Neural progenitor cell (in vitro differentiated cells): ENCODE measurements at regions not wholly inside any gene's neighbourhood (a gene's known extent, or its start where the extent isn't known, plus 50 kb on each side); places are given as distances from the start of the nearest gene placed in this dataset.

ENCODE experiments used
- DNase-seq: peaks from one replicate; pipeline ENCODE4 v3.0.0-alpha.2; 2016; ENCODE audit warnings: low spot score
- H2AFZ ChIP-seq: fragments of 200-600 bp; sonication (generic); replicated peaks from 2 replicates; pipeline ENCODE4 v1.6.1; 2016; ENCODE audit warnings: antibody characterized with exemption
- H3F3A ChIP-seq: fragments of 200-600 bp; sonication (generic); 2 replicates; pipeline ENCODE4 v1.6.1; 2016; ENCODE audit warnings: antibody characterized with exemption, low read depth
- H3K27ac ChIP-seq: fragments of 200-600 bp; sonication (generic); 2 replicates; pipeline ENCODE4 v1.5.1; 2016; ENCODE audit warnings: mild to moderate bottlenecking
- H3K27me3 ChIP-seq: fragments of 200-600 bp; sonication (generic); 2 replicates; pipeline ENCODE4 v1.6.1; 2016; ENCODE audit warnings: mild to moderate bottlenecking, moderate library complexity
- H3K36me3 ChIP-seq: fragments of 200-600 bp; sonication (generic); 2 replicates; pipeline ENCODE4 v1.5.1; 2016
- H3K4me1 ChIP-seq: fragments of 200-600 bp; sonication (generic); 2 replicates; pipeline ENCODE4 v1.6.1; 2016; ENCODE audit warnings: mixed run types
- H3K4me2 ChIP-seq: fragments of 200-600 bp; sonication (generic); 2 replicates; pipeline ENCODE4 v1.6.1; 2016
- H3K4me3 ChIP-seq: fragments of 200-600 bp; sonication (generic); 2 replicates; pipeline ENCODE4 v1.5.1; 2016
- H3K79me2 ChIP-seq: fragments of 200-600 bp; sonication (generic); 2 replicates; pipeline ENCODE4 v1.6.1; 2016; ENCODE audit warnings: low read depth
- H3K9ac ChIP-seq: fragments of 200-600 bp; sonication (generic); 2 replicates; pipeline ENCODE4 v1.6.1; 2016
- H3K9me3 ChIP-seq: fragments of 200-600 bp; sonication (generic); 2 replicates; pipeline ENCODE4 v1.5.1; 2016; ENCODE audit warnings: low read depth
- H4K20me1 ChIP-seq: fragments of 200-600 bp; sonication (generic); 2 replicates; pipeline ENCODE4 v1.6.1; 2016; ENCODE audit warnings: low read depth
- H3K27ac Mint-ChIP-seq: 3 replicates; pipeline ENCODE4 v1.8.0; 2021; ENCODE audit warnings: mixed read lengths
- H3K27me3 Mint-ChIP-seq: 2 replicates; pipeline ENCODE4 v1.8.0; 2022; ENCODE audit warnings: low read depth, mild to moderate bottlenecking, inconsistent platforms, moderate library complexity, mixed read lengths; ENCODE audit not compliant: insufficient read depth
- H3K36me3 Mint-ChIP-seq: 3 replicates; pipeline ENCODE4 v1.8.0; 2021; ENCODE audit warnings: mixed read lengths
- H3K4me1 Mint-ChIP-seq: 3 replicates; pipeline ENCODE4 v1.8.0; 2021; ENCODE audit warnings: mixed read lengths
- H3K4me3 Mint-ChIP-seq: 3 replicates; pipeline ENCODE4 v1.8.0; 2021; ENCODE audit warnings: mild to moderate bottlenecking, moderate library complexity, mixed read lengths
- H3K9me3 Mint-ChIP-seq: 3 replicates; pipeline ENCODE4 v1.8.0; 2020; ENCODE audit warnings: mixed read lengths
- EZH2 ChIP-seq: fragments of 200-600 bp; sonication (generic); IDR thresholded peaks from 2 replicates; pipeline ENCODE4 v1.6.1; 2017; ENCODE audit warnings: antibody characterized with exemption, mild to moderate bottlenecking, moderate library complexity
- EZH2phosphoT487 ChIP-seq: fragments of 200-600 bp; sonication (generic); IDR thresholded peaks from 2 replicates; pipeline ENCODE4 v1.6.1; 2017; ENCODE audit warnings: antibody characterized with exemption
- TF ChIP-seq, protein P1 (sequence below): fragments of 200-600 bp; sonication (generic); IDR thresholded peaks from 2 replicates; pipeline ENCODE4 v1.5.1; 2017; ENCODE audit warnings: antibody characterized with exemption, mild to moderate bottlenecking

DNA sequence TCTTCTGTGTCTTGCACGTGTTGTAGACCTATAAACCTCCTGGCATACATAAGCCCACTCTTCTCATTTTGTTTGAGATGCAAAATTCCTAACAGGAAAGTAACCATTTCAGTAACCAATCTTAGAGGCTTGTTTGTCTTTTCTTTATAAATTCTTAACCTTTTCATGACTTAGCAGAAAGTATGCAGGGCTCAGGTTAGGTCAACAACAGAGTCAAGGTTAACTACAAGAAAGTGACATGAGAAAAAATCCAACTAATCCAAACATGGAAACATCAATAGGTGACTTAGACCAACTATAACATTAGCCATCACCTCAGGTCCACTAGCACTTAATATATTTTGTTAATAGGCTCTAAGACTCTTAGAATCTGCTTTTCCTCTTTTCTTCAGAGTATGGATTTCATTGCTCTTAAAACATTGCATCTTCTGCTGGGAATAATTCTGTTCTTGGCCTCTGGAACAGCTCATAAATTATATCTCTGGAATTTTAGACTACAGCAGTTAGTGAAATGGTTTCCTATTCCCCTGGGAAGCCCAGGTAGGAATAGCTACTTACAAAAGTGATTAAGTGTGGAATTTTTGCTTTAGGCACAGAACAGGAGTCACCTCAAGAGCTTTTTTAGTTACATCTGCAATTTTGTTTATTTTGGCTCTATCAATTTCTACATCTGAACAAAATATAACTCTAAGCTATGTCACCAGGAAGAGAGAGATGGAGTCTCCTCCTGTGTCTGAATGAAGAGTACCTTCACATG lies 155.3 kb upstream of the ANKRD55 start:
- no peak overlapping the region for H3K9ac ChIP-seq
- no peaks in the 10 kb centered on the region for H3K4me1 ChIP-seq
- no peaks in the 10 kb centered on the region for H3K36me3 ChIP-seq
- no peak overlapping the region for H3K4me3 ChIP-seq
- H3F3A ChIP-seq, result no peaks in the 10 kb centered on the region
- Mint-ChIP-seq H3K4me1 (no peaks in the 10 kb centered on the region), H3K4me3 (no peak overlapping the region), H3K27ac (no peak overlapping the region), H3K9me3 (peaks cover 16% of the 10 kb centered on the region), H3K36me3 (no peaks in the 10 kb centered on the region), H3K27me3 (peaks cover 4% of the 10 kb centered on the region)
- H3K27me3 ChIP-seq, result no peaks in the 10 kb centered on the region
- no peaks in the 10 kb centered on the region for H3K79me2 ChIP-seq
- H4K20me1 ChIP-seq, result no peaks in the 10 kb centered on the region
- H3K9me3 ChIP-seq, result no peaks in the 10 kb centered on the region
- H2AFZ ChIP-seq, result no peak overlapping the region
- no peak for DNase-seq
- TF ChIP-seq, protein P1, sequence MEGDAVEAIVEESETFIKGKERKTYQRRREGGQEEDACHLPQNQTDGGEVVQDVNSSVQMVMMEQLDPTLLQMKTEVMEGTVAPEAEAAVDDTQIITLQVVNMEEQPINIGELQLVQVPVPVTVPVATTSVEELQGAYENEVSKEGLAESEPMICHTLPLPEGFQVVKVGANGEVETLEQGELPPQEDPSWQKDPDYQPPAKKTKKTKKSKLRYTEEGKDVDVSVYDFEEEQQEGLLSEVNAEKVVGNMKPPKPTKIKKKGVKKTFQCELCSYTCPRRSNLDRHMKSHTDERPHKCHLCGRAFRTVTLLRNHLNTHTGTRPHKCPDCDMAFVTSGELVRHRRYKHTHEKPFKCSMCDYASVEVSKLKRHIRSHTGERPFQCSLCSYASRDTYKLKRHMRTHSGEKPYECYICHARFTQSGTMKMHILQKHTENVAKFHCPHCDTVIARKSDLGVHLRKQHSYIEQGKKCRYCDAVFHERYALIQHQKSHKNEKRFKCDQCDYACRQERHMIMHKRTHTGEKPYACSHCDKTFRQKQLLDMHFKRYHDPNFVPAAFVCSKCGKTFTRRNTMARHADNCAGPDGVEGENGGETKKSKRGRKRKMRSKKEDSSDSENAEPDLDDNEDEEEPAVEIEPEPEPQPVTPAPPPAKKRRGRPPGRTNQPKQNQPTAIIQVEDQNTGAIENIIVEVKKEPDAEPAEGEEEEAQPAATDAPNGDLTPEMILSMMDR, result no peak
- TF ChIP-seq EZH2 (no peak), EZH2phosphoT487 (no peak)
- no peak overlapping the region for H3K27ac ChIP-seq
- no peak overlapping the region for H3K4me2 ChIP-seq

DNA sequence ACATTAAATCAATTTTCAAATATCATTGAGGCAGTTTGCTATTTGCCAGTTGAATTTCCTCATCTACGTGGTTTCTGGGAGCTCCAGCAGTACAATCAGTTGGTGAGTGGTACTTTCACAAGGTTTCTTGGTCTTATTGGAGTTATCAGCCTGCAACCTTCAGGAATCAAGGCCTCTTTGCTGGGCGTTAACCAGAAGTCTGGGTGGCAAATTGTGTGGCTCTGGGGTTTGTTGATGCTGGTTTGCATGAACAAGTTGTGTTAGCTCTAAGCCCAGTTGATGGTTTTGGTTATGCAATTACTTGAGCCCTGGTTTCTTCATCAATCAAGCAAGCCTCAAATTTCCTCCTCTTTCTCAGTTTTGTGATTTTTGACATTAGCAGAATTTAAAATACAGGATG lies 152.9 kb upstream of the ANKRD55 start:
- no peaks in the 10 kb centered on the region for H3K27me3 ChIP-seq
- peaks cover 4% of the 10 kb centered on the region for H3K4me1 ChIP-seq
- Mint-ChIP-seq H3K27me3 (peaks cover 8% of the 10 kb centered on the region), H3K4me1 (no peaks in the 10 kb centered on the region), H3K4me3 (no peak overlapping the region), H3K9me3 (peaks cover 6% of the 10 kb centered on the region), H3K36me3 (no peaks in the 10 kb centered on the region), H3K27ac (no peak overlapping the region)
- H3K9ac ChIP-seq, result no peak overlapping the region
- H3F3A ChIP-seq, result no peaks in the 10 kb centered on the region
- no peaks in the 10 kb centered on the region for H3K36me3 ChIP-seq
- no peak for DNase-seq
- no peak overlapping the region for H2AFZ ChIP-seq
- H3K4me2 ChIP-seq, result no peak overlapping the region
- no peak overlapping the region for H3K4me3 ChIP-seq
- no peak overlapping the region for H3K27ac ChIP-seq
- no peaks in the 10 kb centered on the region for H4K20me1 ChIP-seq
- H3K79me2 ChIP-seq, result no peaks in the 10 kb centered on the region
- H3K9me3 ChIP-seq, result no peaks in the 10 kb centered on the region
- TF ChIP-seq EZH2 (no peak), EZH2phosphoT487 (no peak)
- TF ChIP-seq, protein P1, result no peak

DNA sequence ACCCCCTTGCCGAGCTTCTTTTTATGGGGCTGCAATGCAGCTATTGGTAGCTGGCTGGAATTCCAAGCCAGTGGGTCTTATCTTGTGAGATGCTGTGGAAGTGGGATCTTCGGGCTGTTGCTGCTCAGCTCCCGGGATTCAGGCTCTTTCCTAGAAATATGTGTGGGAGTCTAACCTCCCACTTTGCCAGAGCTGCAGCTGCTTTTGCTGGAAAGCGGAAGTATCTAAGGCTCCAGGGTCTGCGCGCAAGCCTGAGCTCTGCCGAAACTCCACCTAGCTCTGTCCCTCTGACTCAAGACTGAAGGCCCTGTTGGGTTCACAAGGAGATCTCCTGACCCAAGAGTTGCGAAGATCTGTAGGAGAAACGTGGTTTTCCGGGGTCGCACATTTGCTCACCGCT lies 151.1 kb upstream of the ANKRD55 start:
- Histone ChIP-seq H3K36me3 (no peaks in the 10 kb centered on the region), H3K4me1 (peaks cover 4% of the 10 kb centered on the region), H3K9ac (no peak overlapping the region), H2AFZ (no peak overlapping the region), H3K27me3 (no peaks in the 10 kb centered on the region), H3K27ac (no peak overlapping the region), H3K79me2 (no peaks in the 10 kb centered on the region), H3K9me3 (no peaks in the 10 kb centered on the region), H3K4me2 (no peak overlapping the region), H3K4me3 (no peak overlapping the region), H3F3A (no peaks in the 10 kb centered on the region), H4K20me1 (no peaks in the 10 kb centered on the region)
- peaks cover 8% of the 10 kb centered on the region for H3K27me3 Mint-ChIP-seq
- no peak for DNase-seq
- H3K36me3 Mint-ChIP-seq, result no peaks in the 10 kb centered on the region
- TF ChIP-seq, protein P1, result no peak
- no peak for TF ChIP-seq EZH2phosphoT487
- no peak for TF ChIP-seq EZH2
- H3K9me3 Mint-ChIP-seq, result peaks cover 6% of the 10 kb centered on the region
- H3K27ac Mint-ChIP-seq, result no peak overlapping the region
- no peak overlapping the region for H3K4me3 Mint-ChIP-seq
- no peaks in the 10 kb centered on the region for H3K4me1 Mint-ChIP-seq
